SKM-1 treated with dmso at 0.1 percent for 144 hours (cell line): ENCODE measurements at regions not wholly inside any gene's neighbourhood (a gene's known extent, or its start where the extent isn't known, plus 50 kb on each side); places are given as distances from the start of the nearest gene placed in this dataset.

Source experiments
- DNase-seq: peaks from one replicate; lab custom pipeline; 2025; ENCODE audit not compliant: unreplicated experiment; lab: John Stamatoyannopoulos, UW

GRCh38 chr1:30610917-30611316, 112.5 kb downstream of the MATN1 start:
- DNase-seq, result no peak

GRCh38 chr1:30609999-30610345, 113.4 kb downstream of the MATN1 start:
- no peak for DNase-seq

- no peak for DNase-seq
Observed at GRCh38 chr1:30609336-30609998, 113.9 kb downstream of the MATN1 start.

DNA sequence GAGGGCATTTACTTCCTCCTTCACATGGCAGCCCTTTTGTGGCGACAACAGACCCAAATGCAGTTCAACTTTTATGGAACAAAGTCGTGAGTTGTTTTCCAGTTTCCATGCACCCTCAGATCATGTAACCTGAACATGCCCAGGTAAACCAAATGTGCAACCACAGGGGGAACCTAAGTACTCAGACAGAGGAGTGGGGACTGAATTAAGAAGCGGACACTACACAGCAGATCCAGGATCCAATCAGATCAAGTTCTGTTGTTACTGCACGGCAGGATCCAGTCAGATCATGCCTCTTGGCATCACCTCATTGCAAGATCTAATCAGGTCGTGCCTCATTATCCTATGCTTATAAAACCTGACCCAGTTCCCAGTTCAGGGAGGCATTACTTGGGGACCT, 115.7 kb downstream of the MATN1 start:
- no peak for DNase-seq

DNA sequence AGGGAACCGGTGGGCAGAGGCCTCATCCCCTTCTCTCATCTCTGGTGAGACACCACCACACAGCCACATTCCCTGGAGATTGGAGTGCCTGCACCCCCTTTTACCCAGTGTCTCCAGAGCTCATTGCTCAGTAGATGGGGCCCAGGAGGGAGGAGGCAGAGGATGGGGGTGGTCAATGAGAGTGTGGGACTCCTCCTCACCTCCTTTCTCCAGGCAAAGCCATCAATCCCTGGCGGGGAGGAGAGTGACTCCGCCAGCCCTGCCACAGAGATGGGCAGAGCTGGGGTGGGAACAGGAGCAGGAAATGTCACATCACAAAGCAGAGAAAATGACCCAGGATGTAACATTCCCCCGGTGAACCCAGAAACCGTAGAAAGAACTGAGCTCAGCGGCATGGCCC, 117.2 kb downstream of the MATN1 start:
- DNase-seq, result no peak

- no peak for DNase-seq
Observed at GRCh38 chr1:30605441-30605920, 117.9 kb downstream of the MATN1 start.

DNA sequence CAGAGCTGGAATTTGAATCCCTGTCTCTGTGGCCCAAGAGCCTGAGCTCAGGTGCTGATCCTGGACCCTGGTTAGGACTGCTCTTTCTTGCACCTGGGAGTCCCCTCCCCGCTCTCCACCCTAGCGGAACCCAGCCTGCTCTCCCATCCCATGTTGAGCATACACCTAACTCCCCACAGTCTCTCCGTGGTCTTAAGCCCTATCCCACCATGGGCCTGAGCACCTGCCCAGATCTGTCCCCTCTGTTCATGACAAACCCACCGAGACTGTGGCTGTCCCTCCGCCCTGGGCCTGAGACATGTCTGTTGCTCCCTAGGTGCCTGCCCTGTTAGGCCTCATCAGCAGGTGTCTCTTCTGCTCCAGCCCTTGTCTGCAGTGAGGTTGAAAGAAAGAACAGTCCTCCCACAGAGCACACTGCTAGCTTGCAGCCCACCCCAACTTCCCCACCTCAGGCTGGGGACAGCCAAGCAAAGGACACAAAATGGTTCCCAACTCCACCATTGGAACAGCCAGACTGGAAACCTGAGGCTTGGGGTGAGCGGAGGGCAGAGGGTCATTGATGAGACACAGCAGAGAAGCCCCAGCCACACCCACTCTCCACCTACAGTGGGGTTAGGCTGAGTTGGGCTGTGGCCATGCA, 118.5 kb downstream of the MATN1 start:
- no peak for DNase-seq

DNA sequence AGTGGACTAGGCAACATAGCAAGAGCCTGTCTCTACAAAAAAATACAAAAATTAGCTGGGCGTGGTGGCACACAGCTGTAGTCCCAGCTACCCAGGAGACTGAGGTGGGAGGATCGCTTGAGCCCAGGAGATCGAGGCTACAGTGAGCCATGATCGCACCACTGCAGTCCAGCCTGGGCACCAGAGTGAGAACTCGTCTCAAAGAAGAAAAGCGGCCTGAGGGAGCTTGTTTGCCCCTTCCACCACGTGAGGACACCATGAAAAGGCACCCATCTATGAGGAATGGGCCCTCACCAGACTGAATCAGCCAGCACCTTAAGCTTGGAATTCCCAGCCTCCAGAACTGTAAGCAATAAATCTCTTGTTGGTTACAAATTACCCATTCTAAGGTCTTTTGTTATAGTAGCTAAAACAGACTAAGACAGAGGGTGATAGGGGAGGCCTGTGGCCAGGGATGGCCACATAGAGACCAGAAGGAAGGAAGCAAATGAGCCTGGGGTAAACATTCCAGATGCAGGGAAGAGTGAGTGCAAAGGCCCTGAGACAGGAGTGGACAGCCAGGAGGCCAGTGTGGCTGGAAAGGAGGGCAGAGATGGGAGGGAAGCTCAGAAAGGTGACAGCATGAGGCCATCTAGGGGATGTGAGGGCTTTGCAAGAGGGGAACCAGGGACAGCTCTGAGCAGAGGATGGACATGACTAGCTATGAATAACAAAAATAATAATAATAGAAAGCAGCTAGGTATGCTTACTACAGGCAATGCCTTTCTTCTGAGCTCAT, 120.1 kb downstream of the MATN1 start:
- DNase-seq, result no peak

- DNase-seq, result no peak
Observed at GRCh38 chr1:30601316-30602085, 121.9 kb downstream of the MATN1 start.

DNA sequence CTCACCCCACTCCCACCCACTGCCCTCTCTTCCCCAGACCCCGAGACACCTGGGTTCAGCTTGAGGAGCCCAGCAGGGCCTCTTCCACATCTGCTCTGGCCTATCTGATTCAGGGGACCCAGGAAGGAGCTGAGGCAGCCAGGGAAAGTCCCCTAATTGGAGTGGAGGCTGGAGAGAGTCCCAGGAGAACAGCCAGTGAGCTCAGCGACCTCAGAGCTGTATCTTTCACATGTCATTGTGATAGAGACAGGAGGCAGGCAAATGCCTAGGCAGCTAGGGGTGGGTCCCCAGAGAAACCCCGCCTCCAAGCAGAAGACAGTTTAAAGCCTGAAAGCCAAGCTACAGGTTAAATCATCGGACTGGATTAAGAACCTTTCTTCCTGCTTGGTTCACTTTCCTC, 122.7 kb downstream of the MATN1 start:
- DNase-seq, result no peak

GRCh38 chr1:30600258-30600657, 123.1 kb downstream of the MATN1 start:
- no peak for DNase-seq

GRCh38 chr1:30599721-30600120, 123.7 kb downstream of the MATN1 start:
- DNase-seq, result no peak

GRCh38 chr1:30598571-30599114, 124.7 kb downstream of the MATN1 start:
- no peak for DNase-seq

GRCh38 chr1:30597711-30598110, 125.7 kb downstream of the MATN1 start:
- no peak for DNase-seq

DNA sequence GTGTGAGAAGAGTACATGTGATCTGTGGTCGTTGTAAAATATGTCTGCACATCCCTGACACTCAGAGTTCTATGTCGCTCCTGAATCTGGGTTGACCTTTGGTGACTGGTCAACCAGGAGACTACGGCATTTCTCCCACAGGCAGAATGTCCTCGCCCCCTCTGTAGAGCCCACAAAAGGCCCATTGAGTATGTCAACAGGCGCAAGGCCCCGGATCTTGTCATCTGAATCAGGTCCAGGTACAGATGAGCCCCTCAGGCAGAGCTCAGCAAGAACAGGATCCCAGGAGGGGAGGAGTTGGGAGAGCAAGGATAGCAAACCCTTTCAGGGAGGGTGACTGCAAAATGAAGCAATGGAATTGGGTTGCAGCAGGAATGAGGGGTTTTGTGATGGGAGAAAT, 126.5 kb downstream of the MATN1 start:
- DNase-seq, result no peak

GRCh38 chr1:30596470-30596869, 126.9 kb downstream of the MATN1 start:
- no peak for DNase-seq

- DNase-seq, result no peak
Observed at GRCh38 chr1:30589083-30589482, 134.3 kb downstream of the MATN1 start.

DNA sequence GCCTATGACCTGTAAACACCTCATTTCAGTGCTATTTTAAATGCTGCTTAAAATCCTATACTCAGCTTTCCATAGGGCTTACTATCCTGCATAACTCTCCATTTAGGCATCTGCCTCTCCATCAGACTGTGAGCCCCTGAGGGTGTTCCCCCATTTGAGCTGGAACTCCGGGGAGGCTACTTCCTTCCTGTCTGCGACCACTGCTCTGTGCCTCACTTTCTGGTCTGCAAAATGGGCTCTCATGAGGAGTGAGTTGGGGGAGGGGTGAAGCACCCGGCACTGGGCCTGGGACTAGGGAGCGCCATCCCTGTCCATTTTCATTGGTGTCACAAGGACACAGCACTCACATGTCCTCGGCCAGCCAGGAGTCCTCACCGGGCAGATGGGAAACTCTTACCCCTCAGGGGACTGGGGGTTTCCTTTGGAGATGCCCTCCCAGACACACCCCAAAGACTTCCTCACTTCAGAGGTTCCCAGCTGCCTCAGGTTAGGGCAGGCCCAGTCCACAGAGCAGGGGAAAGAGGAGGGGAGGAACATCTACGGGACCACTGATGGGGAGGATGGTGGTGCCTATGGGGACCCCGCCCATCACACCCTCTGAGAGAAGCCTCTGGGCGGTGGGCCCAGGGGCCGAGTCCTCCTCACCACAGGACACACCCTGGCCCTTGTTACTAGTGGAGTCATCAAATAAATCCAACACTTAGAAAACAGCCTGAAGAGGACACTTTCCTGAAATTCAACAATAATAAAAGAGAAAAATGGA, 134.9 kb downstream of the MATN1 start:
- no peak for DNase-seq

GRCh38 chr1:30586671-30587070, 136.7 kb downstream of the MATN1 start:
- no peak for DNase-seq

DNA sequence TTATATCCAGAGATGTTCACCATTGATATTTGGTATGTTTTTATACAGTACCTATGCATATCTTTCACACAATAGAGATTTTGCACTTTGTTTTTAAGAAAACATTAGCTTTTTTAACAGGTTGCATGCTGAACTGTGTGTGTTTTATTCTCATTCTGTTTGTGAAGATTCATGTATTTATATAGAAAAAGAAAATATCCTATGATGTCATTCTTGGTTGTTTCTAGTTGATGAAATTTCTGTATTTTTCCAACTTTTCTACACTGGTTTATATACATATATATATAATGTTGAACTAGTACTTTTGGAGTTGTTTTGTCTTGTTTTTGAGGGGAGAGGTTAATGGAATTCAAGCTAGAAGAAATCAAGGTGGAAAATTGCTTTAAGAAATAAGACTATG, 143.8 kb downstream of the MATN1 start:
- no peak for DNase-seq
